Karpas-422 (cell line): ENCODE measurements at regions not wholly inside any gene's neighbourhood (a gene's known extent, or its start where the extent isn't known, plus 50 kb on each side); places are given as distances from the start of the nearest gene placed in this dataset.

Experiments
- DNase-seq: peaks from one replicate; pipeline ENCODE4 v3.0.0-alpha.2; 2015
- H2AFZ ChIP-seq: fragments of 200-600 bp; sonication (generic); 2 replicates; pipeline ENCODE4 v1.6.1; 2014; ENCODE audit warnings: antibody characterized with exemption, low read length, mixed read lengths
- H3K27ac ChIP-seq: fragments of 200-600 bp; sonication (generic); 2 replicates; pipeline ENCODE4 v1.5.1; 2014; ENCODE audit warnings: mild to moderate bottlenecking, low read length, moderate library complexity
- H3K27me3 ChIP-seq: fragments of 200-600 bp; sonication (generic); 2 replicates; pipeline ENCODE4 v1.6.1; 2014; ENCODE audit warnings: low read length, mixed read lengths
- H3K36me3 ChIP-seq: fragments of 200-600 bp; sonication (generic); 2 replicates; pipeline ENCODE4 v1.6.1; 2014; ENCODE audit warnings: low read length, mixed read lengths; ENCODE audit not compliant: insufficient read depth
- H3K4me1 ChIP-seq: fragments of 200-600 bp; sonication (generic); 2 replicates; pipeline ENCODE4 v1.6.1; 2014; ENCODE audit warnings: mild to moderate bottlenecking, low read length, mixed read lengths
- H3K4me2 ChIP-seq: fragments of 200-600 bp; sonication (generic); 2 replicates; pipeline ENCODE4 v1.6.1; 2014; ENCODE audit warnings: low read length, low read depth, mild to moderate bottlenecking; ENCODE audit not compliant: poor library complexity, severe bottlenecking
- H3K4me3 ChIP-seq: fragments of 200-600 bp; sonication (generic); 2 replicates; pipeline ENCODE4 v1.5.1; 2014; ENCODE audit warnings: mild to moderate bottlenecking, antibody characterized with exemption, low read length, mixed read lengths
- H3K79me2 ChIP-seq: fragments of 200-600 bp; sonication (generic); 2 replicates; pipeline ENCODE4 v1.6.1; 2014; ENCODE audit warnings: mild to moderate bottlenecking, low read length, mixed read lengths
- H3K9ac ChIP-seq: fragments of 200-600 bp; sonication (generic); 2 replicates; pipeline ENCODE4 v1.6.0; 2014; ENCODE audit warnings: low read length
- H3K9me2 ChIP-seq: fragments of 200-600 bp; sonication (generic), shearing (Covaris generic); replicated peaks from 2 replicates; pipeline ENCODE4 v1.6.0; 2014; ENCODE audit warnings: mild to moderate bottlenecking, low read length, moderate library complexity; ENCODE audit not compliant: insufficient read depth
- H3K9me3 ChIP-seq: fragments of 300-700, 200-600 bp; sonication (generic); 2 replicates; pipeline ENCODE4 v1.6.1; 2014; ENCODE audit warnings: low read length, mixed read lengths
- H4K20me1 ChIP-seq: fragments of 200-600 bp; sonication (generic); 2 replicates; pipeline ENCODE4 v1.6.1; 2014; ENCODE audit warnings: mild to moderate bottlenecking, antibody characterized with exemption, low read length, low read depth; ENCODE audit not compliant: insufficient read depth

- H4K20me1 ChIP-seq: 0 out of 2 replicates have a peak, but pooled peaks cover 4% of the 10 kb centered on the region
- no peaks in the 10 kb centered on the region for H3K4me1 ChIP-seq
- no peaks in the 10 kb centered on the region for H3K79me2 ChIP-seq
- no peaks in the 10 kb centered on the region for H3K36me3 ChIP-seq
- H3K4me2 ChIP-seq: no peak overlapping the region
- no peak overlapping the region for H3K27ac ChIP-seq
- H3K4me3 ChIP-seq: no peak overlapping the region
- H3K27me3 ChIP-seq: no peaks in the 10 kb centered on the region
- DNase-seq: no peak
- no peak overlapping the region for H2AFZ ChIP-seq
- H3K9ac ChIP-seq: no peak overlapping the region
- H3K9me2 ChIP-seq: no peaks in the 10 kb centered on the region
- no peaks in the 10 kb centered on the region for H3K9me3 ChIP-seq
Measured at GRCh38 chr6:6972456-6972855, 135.3 kb upstream of the RREB1 start.

GRCh38 chr6:6973721-6974120, 134.0 kb upstream of the RREB1 start:
- Histone ChIP-seq H3K79me2 (no peaks in the 10 kb centered on the region), H4K20me1 (0 out of 2 replicates have a peak, but pooled peaks cover 4% of the 10 kb centered on the region), H3K9me2 (no peaks in the 10 kb centered on the region), H2AFZ (no peak overlapping the region), H3K4me2 (no peak overlapping the region), H3K36me3 (no peaks in the 10 kb centered on the region), H3K9ac (no peak overlapping the region), H3K4me1 (no peaks in the 10 kb centered on the region), H3K27me3 (no peaks in the 10 kb centered on the region), H3K4me3 (no peak overlapping the region), H3K27ac (no peak overlapping the region), H3K9me3 (no peaks in the 10 kb centered on the region)
- no peak for DNase-seq

GRCh38 chr6:6975459-6976111, 132.2 kb upstream of the RREB1 start:
- no peaks in the 10 kb centered on the region for H3K27me3 ChIP-seq
- no peak for DNase-seq
- no peaks in the 10 kb centered on the region for H3K79me2 ChIP-seq
- no peak overlapping the region for H3K27ac ChIP-seq
- 0 out of 2 replicates have a peak, but pooled peaks cover 4% of the 10 kb centered on the region for H4K20me1 ChIP-seq
- no peak overlapping the region for H3K4me3 ChIP-seq
- H3K4me1 ChIP-seq: no peaks in the 10 kb centered on the region
- no peaks in the 10 kb centered on the region for H3K36me3 ChIP-seq
- no peak overlapping the region for H2AFZ ChIP-seq
- H3K9ac ChIP-seq: no peak overlapping the region
- no peak overlapping the region for H3K4me2 ChIP-seq
- H3K9me2 ChIP-seq: no peaks in the 10 kb centered on the region
- H3K9me3 ChIP-seq: no peaks in the 10 kb centered on the region

GRCh38 chr6:6976193-6976592, 131.6 kb upstream of the RREB1 start:
- H3K9me2 ChIP-seq: no peaks in the 10 kb centered on the region
- no peaks in the 10 kb centered on the region for H3K9me3 ChIP-seq
- H3K36me3 ChIP-seq: no peaks in the 10 kb centered on the region
- no peak for DNase-seq
- H3K27ac ChIP-seq: no peak overlapping the region
- H3K9ac ChIP-seq: no peak overlapping the region
- no peaks in the 10 kb centered on the region for H3K4me1 ChIP-seq
- 0 out of 2 replicates have a peak, but pooled peaks cover 4% of the 10 kb centered on the region for H4K20me1 ChIP-seq
- no peaks in the 10 kb centered on the region for H3K79me2 ChIP-seq
- no peak overlapping the region for H3K4me3 ChIP-seq
- H2AFZ ChIP-seq: no peak overlapping the region
- no peaks in the 10 kb centered on the region for H3K27me3 ChIP-seq
- H3K4me2 ChIP-seq: no peak overlapping the region

GRCh38 chr6:6978731-6979130, 129.0 kb upstream of the RREB1 start:
- H4K20me1 ChIP-seq: no peaks in the 10 kb centered on the region
- H3K9me2 ChIP-seq: no peaks in the 10 kb centered on the region
- H2AFZ ChIP-seq: no peak overlapping the region

GRCh38 chr6:6980999-6981597, 126.7 kb upstream of the RREB1 start:
- Histone ChIP-seq H2AFZ (no peak overlapping the region), H3K9me2 (no peaks in the 10 kb centered on the region), H3K36me3 (no peaks in the 10 kb centered on the region), H3K4me1 (no peaks in the 10 kb centered on the region), H3K4me3 (no peak overlapping the region), H4K20me1 (no peaks in the 10 kb centered on the region), H3K9ac (no peak overlapping the region), H3K27me3 (no peaks in the 10 kb centered on the region), H3K79me2 (no peaks in the 10 kb centered on the region), H3K4me2 (no peak overlapping the region), H3K9me3 (no peaks in the 10 kb centered on the region), H3K27ac (no peak overlapping the region)
- DNase-seq: no peak

More at GRCh38 chr6:6978731-6979130, 129.0 kb upstream of the RREB1 start:
- H3K4me2 ChIP-seq: no peak overlapping the region
- H3K79me2 ChIP-seq: no peaks in the 10 kb centered on the region
- no peak overlapping the region for H3K9ac ChIP-seq
- H3K27me3 ChIP-seq: no peaks in the 10 kb centered on the region
- H3K9me3 ChIP-seq: no peaks in the 10 kb centered on the region
- H3K36me3 ChIP-seq: no peaks in the 10 kb centered on the region
- no peaks in the 10 kb centered on the region for H3K4me1 ChIP-seq
- no peak overlapping the region for H3K4me3 ChIP-seq
- no peak overlapping the region for H3K27ac ChIP-seq
- no peak for DNase-seq

GRCh38 chr6:6981681-6982322, 126.0 kb upstream of the RREB1 start:
- no peaks in the 10 kb centered on the region for H3K27me3 ChIP-seq
- H3K36me3 ChIP-seq: no peaks in the 10 kb centered on the region
- H2AFZ ChIP-seq: no peak overlapping the region
- no peak overlapping the region for H3K4me2 ChIP-seq
- no peaks in the 10 kb centered on the region for H3K79me2 ChIP-seq
- no peaks in the 10 kb centered on the region for H3K4me1 ChIP-seq
- no peak for DNase-seq
- H4K20me1 ChIP-seq: no peaks in the 10 kb centered on the region
- H3K9me2 ChIP-seq: no peaks in the 10 kb centered on the region
- H3K4me3 ChIP-seq: no peak overlapping the region
- H3K9me3 ChIP-seq: no peaks in the 10 kb centered on the region
- H3K27ac ChIP-seq: no peak overlapping the region
- no peak overlapping the region for H3K9ac ChIP-seq

- Histone ChIP-seq H3K27ac (no peak overlapping the region), H3K9ac (no peak overlapping the region), H2AFZ (no peak overlapping the region), H3K27me3 (no peaks in the 10 kb centered on the region), H3K36me3 (no peaks in the 10 kb centered on the region), H3K79me2 (no peaks in the 10 kb centered on the region), H3K9me2 (no peaks in the 10 kb centered on the region), H4K20me1 (no peaks in the 10 kb centered on the region), H3K4me2 (no peak overlapping the region), H3K4me1 (no peaks in the 10 kb centered on the region), H3K9me3 (no peaks in the 10 kb centered on the region), H3K4me3 (no peak overlapping the region)
- DNase-seq: no peak
Measured at GRCh38 chr6:6982663-6983062, 125.1 kb upstream of the RREB1 start.
